ENCODE measurements at regions not wholly inside any gene's neighbourhood (a gene's known extent, or its start where the extent isn't known, plus 50 kb on each side); places are given as distances from the start of the nearest gene placed in this dataset.
"Not testable (repeated sequence)": the region's sequence is repeated elsewhere in the genome, so short reads cannot be mapped to it uniquely, and the experiment has no call there.

- DNase-seq: no peak
Observed at GRCh38 chr11:69934861-69935494, 115.8 kb upstream of the FGF3 start.

GRCh38 chr11:69935941-69936505 lies 116.8 kb upstream of the FGF3 start:
- no peak for DNase-seq

- DNase-seq: no peak
Observed at GRCh38 chr11:69936771-69937170, 117.6 kb upstream of the FGF3 start.

DNA sequence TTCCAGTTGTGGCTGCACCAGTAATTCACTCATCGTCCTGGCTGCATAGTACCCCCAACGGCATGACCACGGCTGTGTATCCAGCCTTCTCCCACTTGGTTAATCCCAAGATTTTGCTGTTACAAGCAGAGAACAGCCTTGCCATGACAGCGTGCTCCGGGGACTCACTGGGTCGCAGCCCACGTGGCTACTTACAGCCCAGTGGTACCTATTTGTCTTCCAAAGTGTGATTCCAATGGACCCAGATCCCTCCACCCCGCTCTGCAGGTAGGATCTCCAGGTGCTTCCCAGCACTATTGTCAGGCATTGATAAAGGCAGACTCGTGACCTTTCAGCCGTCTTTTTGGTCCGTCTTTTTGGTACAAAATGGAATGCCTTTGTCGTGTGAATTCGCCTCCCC lies 119.0 kb upstream of the FGF3 start:
- DNase-seq: no peak

DNA sequence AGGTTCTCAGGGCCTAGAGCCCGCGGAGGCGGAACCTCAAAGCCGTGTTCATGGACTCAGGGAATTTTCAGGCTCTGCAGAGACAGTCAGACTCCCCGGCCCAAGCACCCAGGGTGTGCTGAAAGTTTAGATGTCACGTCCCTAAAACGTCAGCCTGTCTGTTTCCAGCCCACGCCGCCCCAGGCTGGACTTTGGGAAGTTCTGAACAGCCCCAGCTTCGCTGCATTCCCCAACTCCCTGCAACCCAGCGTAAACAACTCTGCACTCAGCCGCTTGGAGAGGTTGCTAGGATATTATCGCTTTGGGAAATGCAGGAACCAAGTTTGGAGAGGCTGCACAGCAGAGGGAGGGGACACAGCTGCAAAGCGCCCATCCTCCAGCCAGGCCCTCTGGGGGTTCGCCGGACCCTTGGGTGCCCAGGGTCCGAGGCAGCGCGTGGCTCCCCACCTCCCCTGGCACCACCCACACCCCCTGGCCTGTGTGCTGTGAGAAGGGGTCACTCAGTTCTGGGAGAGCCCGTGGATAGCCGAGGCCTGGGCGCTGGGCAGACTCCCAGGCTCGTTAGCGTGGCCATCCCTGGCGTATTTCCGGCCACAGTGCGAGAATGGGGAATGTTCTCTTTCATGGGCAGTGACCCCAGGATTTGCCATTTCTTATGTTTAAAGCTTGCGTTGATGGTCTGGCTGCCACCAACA lies 120.5 kb upstream of the FGF3 start:
- no peak for DNase-seq

- no peak for DNase-seq
Observed at GRCh38 chr11:69940246-69940610, 121.0 kb upstream of the FGF3 start.

- no peak for DNase-seq
Observed at GRCh38 chr11:69941546-69942332, 122.5 kb upstream of the FGF3 start.

GRCh38 chr11:69942333-69942820 lies 123.2 kb upstream of the FGF3 start:
- DNase-seq: no peak

GRCh38 chr11:69943066-69943465 lies 123.8 kb upstream of the FGF3 start:
- DNase-seq: no peak

DNA sequence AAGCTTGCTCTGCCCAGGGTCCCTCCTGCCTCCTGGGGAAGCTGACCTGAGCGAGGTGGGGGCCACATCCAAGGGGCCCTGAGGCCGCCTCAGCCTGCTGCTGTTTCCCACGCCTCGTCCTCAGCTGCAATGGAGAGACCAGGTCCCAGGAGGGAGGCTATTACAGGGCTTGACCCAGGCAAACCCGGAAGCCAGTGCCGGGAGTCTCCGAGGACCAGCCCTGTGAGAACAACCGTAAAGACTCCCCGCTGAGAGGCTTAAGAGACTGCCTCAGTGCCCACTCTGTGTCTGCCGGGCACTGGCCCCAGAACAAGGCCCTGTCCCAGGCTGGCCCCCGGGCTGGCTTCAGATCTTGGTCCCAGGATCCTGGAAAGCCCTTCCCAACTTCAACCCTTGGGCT lies 124.3 kb upstream of the FGF3 start:
- DNase-seq: no peak

DNA sequence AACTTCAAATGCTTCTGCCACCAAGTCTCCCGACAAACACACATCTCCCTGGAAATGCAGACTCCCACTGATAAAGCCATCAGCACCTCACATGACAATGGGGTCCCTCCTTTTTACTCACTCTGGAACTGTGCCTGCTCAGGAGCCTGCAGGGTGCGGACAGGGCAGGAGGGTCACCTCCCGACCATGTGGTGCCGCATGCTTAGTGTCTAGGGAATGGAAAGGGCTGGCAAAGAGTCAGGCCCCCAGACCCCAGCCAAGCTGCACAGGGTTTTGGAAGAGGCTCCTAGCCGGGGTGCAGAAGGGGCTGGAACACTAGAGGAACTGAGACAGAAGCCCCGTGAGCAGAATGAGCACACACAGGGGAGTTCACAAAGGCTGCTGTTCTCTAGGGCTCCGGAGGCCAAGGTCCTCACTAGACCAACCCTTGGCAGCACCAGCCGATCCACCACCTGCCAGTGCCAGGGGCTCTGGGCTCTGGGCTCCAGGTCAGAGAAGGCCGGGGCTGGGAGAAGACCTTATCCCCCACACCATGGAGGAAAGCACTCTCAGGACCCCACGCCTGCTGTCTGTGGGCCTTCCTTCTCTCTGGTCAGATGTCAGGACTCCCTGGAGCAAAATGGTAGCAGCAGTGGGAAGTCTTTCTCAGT lies 125.1 kb upstream of the FGF3 start:
- DNase-seq: no peak

- no peak for DNase-seq
Observed at GRCh38 chr11:69945157-69945556, 125.9 kb upstream of the FGF3 start.

- no peak for DNase-seq
Observed at GRCh38 chr11:69947059-69947792, 128.0 kb upstream of the FGF3 start.

DNA sequence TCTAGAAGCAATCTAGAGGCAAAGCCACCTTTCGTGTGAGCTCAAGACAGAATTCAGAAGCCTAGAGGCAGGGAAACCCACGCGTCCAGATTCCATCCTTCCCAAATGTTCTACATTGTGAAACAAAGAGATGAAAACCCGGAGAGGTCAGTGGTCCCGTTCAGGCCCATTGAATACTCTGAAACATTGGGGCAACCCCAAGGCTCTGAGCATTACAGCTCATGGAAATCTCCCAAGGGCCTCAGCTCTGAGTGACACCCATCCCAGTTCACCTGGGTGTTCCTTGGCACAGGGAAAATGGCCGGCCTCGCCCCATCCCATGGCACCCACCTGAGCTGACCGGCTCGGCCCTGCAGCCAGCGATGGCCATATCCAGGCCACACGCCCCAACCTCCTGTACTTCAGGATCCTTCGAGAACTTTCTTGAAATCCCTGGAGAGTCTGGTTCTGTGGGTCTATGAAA lies 128.6 kb upstream of the FGF3 start:
- DNase-seq: no peak

GRCh38 chr11:69948256-69949141 lies 129.3 kb upstream of the FGF3 start:
- DNase-seq: no peak

- no peak for DNase-seq
Observed at GRCh38 chr11:69949327-69949726, 128.8 kb upstream of the ANO1 start.

DNA sequence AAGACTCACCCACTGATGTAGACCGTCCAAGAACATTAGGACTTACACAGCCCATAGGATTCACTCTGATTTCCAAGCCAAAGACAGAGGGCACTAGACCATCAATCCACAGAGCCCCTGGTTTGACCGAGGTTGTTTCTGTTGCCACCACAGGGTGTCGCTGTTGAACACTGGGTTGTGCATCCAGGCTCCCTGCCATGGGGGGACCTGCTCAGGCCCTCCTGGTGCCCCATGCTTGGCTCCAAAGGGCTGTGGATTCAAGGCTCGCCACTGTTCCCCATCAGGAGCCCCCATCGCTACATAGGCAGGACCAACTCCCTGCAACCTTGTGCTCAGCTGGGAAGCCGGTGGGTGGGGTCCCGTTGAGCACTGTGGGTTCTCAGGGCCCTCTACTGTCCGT lies 128.0 kb upstream of the ANO1 start:
- no peak for DNase-seq

GRCh38 chr11:69950621-69951020 lies 127.5 kb upstream of the ANO1 start:
- no peak for DNase-seq

DNA sequence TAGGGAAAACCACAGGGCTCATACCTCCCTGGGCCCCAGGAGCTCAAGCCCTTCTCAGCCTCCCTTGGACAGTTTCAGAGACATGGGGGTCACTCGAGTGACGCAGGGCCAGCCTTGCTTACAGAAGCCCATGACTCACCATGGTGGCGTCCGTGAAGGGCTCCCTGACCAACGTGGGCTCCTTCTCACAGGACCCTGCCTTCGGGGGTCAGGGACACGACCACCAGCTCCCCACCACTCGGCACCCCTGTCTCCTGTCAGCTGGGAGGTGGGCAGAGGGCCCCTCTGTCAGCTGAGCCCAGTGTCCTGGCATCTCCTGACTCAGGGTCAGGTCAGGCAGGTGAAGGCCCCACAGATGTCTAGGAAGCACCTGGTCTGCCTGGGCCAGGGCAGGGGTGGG lies 126.3 kb upstream of the ANO1 start:
- DNase-seq: no peak

DNA sequence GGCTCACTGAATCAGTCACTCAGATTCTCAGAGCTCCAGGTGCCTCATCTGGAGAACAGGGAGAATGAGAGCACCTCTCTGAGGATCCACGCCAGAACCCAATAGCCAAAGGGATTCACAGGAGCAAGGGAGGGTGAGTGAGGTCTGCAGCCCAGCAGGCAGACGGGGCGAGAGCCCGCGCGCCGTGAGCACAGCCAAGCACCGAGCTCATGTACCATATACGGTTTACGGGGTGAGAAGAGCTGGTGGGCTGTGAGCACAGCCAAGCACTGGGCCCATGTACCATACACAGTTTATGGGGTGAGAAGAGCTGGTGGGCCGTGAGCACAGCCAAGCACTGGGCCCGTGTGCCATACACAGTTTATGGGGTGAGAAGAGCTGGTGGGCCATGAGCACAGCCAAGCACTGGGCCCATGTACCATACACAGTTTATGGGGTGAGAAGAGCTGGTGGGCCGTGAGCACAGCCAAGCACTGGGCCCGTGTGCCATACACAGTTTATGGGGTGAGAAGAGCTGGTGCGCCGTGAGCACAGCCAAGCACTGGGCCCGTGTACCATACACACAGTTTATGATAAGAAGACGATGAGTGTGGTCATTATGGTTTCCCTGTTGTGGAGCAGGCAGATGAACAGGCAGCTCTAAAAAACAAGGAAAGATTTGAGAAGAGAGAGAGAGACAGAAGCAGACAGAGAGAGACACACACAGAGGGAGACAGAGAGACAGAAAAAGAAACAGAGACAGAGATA lies 125.7 kb upstream of the ANO1 start:
- not testable (repeated sequence) for DNase-seq

Data from activated CD4-positive, alpha-beta T cell treated with anti-CD3 and anti-CD28 coated beads, Interleukin-2, amount 50 U/mL, for 4 hours (primary cell).